ENCODE measurements at regions not wholly inside any gene's neighbourhood (a gene's known extent, or its start where the extent isn't known, plus 50 kb on each side); places are given as distances from the start of the nearest gene placed in this dataset.
"Not testable (repeated sequence)": the region's sequence is repeated elsewhere in the genome, so short reads cannot be mapped to it uniquely, and the experiment has no call there.

DNA sequence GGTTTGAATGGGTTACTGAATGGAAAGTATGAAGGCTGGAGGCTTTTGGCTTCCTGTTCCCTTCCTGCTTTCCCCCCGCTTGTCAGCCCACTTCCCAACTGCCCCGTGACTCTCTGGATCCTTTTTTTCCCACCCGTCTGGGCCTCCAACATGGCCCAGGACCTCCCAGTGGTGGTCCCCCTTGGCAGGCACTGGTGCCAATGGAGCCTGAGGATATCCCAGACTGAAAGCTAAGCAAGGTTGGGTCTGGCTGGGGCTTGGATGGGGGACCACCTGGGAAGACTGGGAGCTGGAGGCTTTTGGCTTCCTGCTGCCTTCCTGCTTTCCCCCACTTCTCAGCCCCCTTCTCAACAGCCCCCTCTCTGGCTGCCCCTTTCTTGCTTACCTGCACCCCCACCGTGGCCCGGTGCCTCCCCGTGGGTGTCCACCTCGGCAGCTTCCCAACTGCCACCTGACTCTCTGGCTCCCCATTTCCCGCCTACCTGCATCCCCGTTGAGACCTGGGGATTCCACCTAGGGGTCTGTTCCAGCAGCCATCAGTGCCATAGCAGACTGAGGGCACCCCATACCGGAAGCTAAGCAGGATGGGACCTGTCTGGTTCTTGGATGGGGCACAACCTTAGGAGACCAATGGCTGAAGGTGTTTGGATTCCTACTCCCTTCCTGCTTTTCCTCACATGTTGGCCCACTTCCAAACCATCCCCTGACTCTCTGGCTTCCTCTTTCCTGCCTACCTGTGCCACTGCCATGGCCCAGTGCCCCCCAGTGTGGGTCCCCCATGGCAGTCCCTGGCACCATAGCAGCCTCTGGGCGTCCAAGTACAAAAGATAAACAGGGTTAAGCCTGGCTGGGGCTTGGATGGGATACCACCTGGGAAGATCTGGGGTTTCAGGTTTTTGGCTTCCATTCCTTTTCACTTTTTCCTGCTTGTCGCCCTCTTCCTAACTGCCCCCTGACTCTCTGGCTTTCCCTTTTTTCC is 2295.3 kb downstream of the TP53TG3F start:
- no peak for FAIRE-seq

DNA sequence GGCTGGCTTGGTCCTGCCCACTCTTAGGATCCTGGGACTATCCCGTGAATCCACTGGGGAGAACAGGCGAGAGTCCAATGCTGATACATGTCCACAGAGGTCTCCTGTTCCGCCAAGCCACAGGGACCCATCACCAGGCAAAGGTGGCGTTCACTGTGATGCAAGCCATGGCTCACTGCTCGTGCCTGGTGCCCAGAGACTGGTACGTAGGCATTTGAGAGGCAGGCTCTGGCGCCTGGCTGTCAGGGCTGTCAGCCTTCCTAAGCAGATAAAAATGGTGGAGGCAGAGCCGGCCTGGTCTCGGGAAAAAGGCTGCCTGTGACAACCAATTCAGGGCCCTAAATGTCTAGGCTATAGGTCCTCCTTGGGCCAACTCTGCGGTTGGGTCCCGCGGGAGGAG is 2329.0 kb downstream of the TP53TG3F start:
- no peak for FAIRE-seq

- FAIRE-seq = no peak
These were observed 2333.3 kb downstream of the TP53TG3F start for GRCh38 chr16:35792516-35793285.

GRCh38 chr16:35793601-35794000 is 2334.2 kb downstream of the TP53TG3F start:
- FAIRE-seq = no peak

DNA sequence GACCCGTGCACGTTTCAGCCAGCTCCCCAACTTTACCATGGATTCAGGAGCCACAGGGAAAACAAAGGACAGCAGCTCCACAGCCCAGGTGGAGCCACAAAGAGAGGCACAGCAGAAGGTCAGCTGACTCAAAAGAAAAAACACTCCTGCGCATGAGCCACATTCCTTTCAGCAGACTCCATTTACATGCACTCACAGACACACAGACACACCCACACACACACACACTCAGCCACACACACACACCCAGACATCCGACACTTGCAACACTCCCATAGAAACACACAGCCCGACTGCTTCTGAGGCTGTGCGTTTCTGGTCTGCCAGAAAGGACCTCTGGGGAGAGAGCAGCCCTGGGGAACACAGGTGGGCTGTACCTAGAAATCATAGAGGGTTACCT is 2335.5 kb downstream of the TP53TG3F start:
- no peak for FAIRE-seq

DNA sequence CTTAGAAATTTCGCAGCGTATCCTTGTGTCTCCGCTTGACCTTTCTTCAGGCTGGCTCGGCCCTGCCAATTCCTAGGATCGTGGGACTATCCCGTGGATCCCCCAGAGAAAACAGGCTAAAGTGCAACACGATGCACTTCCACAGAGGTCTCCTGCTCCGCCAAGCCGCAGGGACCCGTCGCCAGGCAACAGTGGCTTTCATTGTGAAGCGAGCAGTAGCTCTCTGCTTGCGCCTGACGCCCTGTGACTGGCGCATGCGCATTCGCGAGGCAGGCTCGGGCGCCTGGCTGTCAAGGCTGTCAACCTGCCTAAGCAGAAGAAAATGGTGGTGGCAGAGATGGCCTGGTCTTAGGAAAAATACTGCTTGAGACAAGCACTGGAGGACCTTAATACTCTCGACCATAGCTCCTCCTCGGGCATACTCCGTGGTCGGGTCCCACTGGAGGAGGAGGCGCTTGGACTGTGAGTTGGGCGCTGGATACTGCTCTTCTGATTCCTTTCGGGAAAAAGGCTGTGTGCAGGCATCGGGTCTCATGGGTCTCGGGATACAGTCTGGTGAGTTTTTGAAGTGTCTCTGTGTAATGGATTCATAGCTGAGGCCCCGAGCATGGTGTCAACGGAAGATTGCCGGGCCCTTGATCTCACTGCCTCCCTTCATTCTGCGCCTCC is 2336.1 kb downstream of the TP53TG3F start:
- no peak for FAIRE-seq

- no peak for FAIRE-seq
These were observed 2338.4 kb downstream of the TP53TG3F start for GRCh38 chr16:35797811-35798210.

DNA sequence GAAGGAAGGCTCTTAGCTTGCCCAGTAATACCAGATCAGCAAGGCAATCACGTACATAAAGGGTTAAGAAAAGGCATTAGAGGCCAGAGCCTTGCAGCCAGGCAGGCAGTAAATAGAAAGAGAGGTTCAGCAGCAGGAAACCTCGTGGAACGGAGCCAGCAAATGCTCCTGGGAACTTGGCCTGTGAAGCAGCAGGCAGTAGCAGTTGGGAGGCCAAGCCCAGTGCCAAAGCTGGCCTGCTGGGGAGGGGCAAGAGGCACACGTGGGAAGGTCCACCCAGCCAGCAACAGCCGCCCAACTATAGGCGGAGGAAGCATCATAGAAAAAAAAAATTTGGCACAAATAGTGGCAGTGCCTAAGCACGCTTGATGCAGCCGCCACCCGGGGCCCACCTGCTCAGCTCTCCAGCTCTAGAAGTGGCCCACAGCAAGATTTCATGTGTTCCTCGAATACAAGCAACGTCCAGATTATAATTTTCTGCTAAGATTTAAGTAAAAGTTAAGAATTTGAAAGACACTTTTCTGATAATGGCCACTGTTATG is 2339.5 kb downstream of the TP53TG3F start:
- FAIRE-seq = no peak

DNA sequence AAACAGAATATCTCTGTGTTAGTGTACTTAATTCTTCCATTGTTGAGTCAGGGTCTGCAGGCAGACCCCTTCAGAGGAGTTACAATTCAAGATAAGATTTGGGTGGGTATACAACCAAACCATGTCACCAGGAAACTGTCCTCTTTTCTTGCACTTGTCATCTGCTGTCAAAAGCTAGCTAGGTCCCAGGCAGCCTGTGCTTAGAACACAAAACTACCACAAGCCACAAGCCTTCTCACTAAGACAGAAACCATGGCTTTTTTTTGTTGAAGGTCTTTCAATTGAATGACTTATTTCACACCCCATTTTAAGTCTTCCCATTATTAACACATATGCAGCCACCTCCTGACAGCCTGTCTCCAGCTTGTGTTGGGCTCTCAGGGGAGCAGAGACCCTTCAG is 2345.1 kb downstream of the TP53TG3F start:
- not testable (repeated sequence) for FAIRE-seq

DNA sequence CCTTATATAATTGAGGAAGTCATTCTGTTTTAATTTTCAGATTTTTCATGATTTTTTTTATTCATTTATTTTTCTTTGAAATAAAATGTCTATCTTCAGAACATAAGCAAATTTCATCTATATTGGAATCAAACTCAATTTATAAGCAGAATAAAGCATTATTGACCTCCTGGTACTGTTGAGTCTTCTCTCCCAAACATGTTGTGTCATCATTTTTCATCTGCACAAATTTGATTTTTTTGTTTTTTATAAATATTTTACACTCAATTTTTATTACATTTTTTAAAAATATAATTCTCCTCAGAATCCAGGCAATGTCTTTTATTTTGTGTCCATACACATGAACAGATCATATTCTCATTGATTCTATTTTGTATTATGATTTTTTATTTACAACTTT is 2363.9 kb downstream of the TP53TG3F start:
- FAIRE-seq = no peak

GRCh38 chr16:35841632-35842031 is 2382.2 kb downstream of the TP53TG3F start:
- no peak for FAIRE-seq

DNA sequence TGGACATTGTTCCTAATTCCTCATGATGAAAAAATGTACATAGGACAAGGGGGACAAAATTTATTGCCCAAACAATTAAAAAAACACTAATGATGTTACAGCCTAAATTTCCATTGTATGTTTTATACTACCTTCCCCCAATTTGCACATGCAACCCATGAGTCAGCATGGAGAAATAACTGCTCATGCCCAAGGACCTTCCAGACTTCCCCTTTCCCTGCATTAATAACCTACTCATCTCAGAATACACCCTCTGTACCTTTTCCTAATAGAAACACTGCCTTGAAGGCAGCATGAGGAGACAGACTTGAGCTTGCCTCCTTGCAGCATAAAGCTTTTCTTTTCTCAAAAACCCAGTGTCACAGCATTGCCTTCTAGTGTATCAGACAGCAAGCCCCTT is 2402.8 kb downstream of the TP53TG3F start:
- FAIRE-seq = no peak

- FAIRE-seq = no peak
These were observed 2409.2 kb downstream of the TP53TG3F start for GRCh38 chr16:35868630-35869029.

DNA sequence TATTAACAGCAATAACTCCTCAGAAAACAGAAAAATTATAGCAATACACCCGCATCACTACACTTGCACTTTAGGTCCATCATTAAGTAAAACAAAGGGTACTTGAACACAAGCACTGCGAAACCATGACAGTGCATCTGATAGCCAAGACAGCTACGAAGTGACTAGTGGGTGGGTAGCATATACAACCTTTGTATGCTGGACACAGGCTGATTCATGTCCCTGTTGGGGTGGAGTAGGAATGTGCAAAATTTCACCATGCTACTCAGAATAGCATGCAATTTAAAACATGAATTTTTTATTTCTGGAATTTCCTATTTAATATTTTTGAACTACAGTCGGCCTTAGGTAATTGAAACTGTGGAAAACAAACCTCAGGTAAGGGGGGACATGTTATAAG is 2414.1 kb downstream of the TP53TG3F start:
- FAIRE-seq = no peak

- no peak for FAIRE-seq
These were observed 2422.2 kb downstream of the TP53TG3F start for GRCh38 chr16:35881654-35882053.

- FAIRE-seq = no peak
These were observed 2447.0 kb downstream of the TP53TG3F start for GRCh38 chr16:35906440-35906839.

DNA sequence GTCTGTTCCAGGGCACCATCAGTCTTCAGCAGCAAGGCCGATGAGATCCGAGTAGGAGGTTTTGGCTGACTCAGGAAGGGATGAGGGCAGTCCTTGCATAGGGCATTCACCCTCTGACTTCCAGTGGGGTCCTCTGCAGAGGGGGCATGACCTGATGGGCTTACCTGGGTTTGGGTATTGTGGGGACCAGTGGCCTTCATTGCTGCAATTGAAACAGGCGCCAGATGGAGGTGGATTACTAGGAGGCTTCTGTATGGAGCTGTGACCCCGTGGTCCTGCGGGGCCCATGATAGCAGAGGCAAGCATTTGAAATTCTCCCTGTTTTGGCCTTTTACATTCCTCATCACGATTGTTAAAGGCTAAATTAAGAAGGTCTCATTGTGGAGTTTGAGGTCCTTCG is 2448.7 kb downstream of the TP53TG3F start:
- no peak for FAIRE-seq

- no peak for FAIRE-seq
These were observed 2449.5 kb downstream of the TP53TG3F start for GRCh38 chr16:35908942-35909341.

- FAIRE-seq = no peak
These were observed 2450.0 kb downstream of the TP53TG3F start for GRCh38 chr16:35909351-35909954.

DNA sequence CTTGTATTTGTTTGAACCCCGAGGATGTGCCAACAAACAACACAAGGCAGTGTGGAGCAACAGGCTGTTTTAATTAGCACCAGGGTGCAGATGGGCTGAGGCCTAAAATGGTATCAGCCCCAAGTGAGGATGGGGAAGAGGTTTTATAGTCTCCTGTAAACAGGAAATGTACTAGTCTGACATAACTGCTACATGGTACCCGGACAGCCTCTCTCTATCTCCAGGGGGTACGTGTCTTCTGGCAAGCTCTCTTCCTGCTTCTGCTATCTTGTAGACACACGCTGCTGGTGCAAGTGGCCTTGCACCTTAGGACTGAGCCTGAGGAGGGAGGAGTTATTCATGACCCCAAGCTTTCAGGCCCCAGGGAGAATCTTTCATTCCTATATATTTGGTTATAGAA is 2451.0 kb downstream of the TP53TG3F start:
- FAIRE-seq = no peak

GRCh38 chr16:35911899-35912298 is 2452.5 kb downstream of the TP53TG3F start:
- no peak for FAIRE-seq

DNA sequence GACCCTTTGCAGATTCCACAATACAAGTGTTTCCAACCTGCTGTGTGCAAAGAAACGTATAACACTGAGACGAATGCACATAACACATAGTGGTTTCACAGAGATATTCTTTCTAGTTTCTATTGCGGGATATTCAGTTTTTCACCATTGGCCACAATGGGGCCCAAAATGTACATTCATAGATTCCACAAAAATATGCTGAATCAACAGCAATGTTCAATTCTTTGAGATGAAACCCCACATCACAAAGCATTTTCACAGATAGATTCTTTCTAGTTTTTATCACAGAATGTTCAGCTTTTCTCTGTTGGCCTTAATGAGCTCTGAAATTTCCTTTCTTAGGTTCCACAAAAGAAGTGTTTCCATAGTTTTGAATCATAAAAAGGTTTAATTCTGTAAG is 2472.3 kb downstream of the TP53TG3F start:
- no peak for FAIRE-seq

Measured in G401.6 (cell line).